ENCODE measurements at regions not wholly inside any gene's neighbourhood (a gene's known extent, or its start where the extent isn't known, plus 50 kb on each side); places are given as distances from the start of the nearest gene placed in this dataset.
A peak's percentile ranks its signal among the peaks of the same experiment; 100 is the strongest.
"Not testable (repeated sequence)": the region's sequence is repeated elsewhere in the genome, so short reads cannot be mapped to it uniquely, and the experiment has no call there.

DNA sequence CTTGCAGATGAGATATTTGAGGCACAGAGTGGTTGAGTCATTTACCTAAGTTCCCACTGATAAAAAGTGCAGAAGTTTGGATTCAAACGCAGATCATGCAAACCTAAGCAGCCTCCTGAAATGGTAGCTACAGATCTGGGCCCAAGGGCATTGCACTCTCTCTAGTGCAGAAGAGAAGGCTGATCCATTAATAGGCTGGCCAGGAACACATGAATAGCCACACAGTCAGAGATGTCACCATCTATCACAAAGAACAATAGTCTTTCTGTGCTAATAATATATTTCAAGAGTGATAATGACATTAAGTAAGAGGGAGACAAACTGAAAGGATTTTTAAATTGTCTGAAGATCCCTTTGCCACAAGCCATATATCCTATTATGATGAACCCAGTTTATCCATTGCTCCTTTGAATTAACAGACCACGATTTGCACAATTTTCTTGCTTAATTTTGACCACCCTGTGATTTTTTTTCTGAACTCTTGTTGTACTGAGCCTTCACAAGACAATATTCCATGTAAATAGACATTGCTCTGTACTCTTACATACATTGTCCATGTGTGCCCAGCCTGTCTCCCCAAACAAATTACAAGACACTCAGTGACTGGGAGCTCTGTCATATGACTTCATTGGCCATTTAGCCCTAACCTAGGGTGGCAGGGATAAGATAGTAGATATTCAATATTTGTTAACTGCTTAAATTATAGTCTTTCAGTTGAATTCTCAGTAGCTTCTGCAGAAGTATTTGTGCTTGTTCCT is 112.4 kb upstream of the RBPJ start:
- DNase-seq, result no peak

DNA sequence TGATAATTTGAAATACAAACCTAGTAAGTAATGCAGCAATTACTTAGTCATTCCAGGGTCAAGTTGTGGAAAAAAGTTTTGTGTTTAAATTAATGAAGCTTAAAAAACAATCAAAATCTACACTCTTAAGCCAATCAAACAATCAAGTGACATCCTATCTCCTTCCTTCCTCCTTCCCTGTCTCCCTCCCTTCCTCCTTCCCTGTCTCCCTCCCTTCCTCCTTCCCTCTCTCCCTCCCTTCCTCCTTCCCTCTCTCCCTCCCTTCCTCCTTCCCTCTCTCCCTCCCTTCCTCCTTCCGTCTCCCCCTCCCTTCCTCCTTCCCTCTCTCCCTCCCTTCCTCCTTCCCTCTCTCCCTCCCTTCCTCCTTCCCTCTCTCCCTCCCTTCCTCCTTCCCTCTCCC is 111.4 kb upstream of the RBPJ start:
- DNase-seq, result not testable (repeated sequence)

DNA sequence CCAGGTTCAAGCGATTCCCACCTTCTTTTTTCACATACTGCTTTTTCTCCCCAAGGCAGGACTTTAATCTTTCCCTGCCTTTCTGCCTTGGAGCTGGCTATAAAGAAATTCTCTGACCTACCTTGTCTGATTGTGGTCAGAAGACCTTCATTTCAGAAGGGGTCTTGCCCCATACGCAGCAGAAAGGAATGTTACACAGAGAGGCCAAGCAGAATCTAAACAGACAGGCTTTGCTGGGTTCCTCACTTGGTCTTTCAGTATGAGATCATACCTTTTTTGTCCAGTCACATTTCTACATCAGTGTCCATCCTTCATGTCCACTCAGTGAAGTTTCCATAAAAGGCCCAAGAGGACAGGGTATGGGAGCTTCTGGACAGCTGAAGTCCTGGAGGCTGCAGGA is 108.3 kb upstream of the RBPJ start:
- no peak for DNase-seq

DNA sequence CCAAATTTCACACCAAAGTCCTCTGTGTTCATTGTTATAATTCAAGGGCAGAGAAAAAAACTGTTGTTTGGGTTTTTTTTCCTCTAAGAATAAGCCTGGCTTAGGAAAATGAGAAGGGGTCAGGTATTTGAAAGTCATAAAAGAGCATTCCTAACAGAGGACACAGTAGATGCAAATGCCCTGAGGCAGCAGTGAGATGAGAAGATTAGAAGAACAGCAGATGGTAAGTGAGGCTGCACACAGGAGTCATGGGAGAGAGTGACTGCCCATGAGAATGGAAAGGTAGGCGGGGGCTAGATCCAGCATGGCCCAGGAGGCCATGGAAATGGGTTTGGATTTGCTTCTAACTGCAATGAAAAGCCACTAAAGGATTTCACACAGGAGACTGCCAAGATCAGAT is 107.5 kb upstream of the RBPJ start:
- no peak for DNase-seq

DNA sequence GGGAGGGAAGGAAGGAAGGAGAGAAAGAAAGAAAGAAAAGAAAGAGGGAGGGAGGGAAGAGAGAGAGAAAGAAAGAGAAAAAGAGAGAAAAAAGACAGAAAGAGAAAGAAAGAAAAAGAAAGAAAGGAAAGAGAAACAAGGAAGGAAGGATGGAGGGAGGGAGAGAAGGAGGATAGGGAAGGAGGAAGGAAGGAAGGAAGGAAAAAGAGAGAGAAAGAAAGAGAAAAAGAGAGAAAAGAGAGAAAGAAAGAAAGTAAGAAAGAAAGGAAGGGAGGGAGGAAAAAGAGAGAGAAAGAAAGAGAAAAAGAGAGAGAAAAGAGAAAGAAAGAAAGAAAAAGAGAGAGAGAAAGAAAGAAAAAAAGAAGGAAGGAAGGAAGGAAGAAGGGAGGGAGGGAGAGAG is 105.8 kb upstream of the RBPJ start:
- DNase-seq, result no peak

DNA sequence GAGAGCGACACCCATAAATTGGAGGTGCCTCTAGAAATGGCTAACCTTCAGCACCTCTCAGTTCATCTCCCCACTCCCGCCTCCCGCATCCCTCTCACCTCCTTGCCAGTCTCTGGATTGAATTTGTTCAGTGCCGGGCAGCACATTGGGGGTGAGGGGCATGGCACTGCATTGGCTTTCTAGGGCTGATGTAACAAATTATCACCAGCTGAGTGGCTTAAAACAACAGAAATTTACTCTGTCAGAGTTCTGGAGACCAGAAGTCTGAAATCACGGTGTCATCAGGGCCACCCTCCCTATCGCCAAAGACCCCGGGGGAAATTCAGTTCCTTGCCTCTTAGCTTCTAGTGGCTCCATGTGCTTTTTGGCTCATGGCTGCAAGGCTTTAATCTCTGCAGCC is 105.1 kb upstream of the RBPJ start:
- DNase-seq, result no peak

DNA sequence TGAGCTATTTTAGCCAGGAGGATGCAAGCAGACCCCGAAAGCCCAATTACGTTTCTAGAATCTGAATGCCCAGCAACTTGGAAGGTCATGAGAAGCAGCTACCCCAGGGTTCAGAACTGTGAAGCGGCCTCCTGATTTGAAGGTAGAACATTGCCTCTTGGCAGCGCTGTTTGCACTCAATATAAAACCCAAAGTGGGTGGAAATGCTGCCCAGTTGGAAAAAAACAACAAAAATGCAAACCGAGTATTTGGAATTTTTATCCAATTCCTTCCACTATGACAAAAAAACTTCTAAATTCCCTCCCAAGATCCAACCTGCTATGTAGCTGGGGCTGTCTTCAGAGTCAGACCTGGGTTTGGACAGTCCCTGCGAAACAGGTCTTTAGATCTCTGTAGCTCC is 103.3 kb upstream of the RBPJ start:
- DNase-seq, result peak in 1 of 3 donors; percentile 43

DNA sequence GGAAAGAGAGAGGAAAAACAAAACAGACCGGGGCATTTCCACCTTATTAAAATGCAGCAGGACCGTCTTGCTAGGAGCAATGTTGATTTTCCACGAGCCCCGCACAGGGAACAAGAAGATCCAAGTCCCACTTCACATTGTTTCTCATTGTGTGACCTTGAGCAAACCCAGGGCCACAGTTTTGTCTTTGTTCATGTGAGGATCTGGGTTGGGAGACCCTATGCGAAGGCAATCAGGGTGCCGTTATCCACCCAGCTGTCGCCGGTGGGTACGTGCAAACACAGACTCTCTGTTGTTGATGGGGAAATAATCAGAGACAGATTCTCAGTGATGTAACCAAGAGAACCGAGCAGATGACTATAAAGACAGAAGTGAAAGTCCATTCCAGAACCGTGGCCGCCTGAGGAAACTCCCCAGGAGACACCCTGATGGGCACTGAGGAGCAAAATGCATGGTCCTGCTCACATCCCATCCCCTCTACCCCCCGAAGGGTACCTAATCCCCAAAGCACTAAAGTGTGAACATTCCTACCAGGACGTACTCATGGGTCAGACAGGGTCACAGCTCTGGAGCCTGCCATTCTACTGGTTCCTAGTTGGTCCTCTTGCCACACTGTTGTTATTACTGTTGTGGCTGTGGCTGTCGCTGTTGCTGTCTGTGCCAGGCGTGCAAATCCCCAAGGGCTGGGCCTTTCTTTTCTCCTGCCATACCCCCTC is 102.7 kb upstream of the RBPJ start:
- DNase-seq, result peak in 2 of 3 donors; percentile 75 to 87

DNA sequence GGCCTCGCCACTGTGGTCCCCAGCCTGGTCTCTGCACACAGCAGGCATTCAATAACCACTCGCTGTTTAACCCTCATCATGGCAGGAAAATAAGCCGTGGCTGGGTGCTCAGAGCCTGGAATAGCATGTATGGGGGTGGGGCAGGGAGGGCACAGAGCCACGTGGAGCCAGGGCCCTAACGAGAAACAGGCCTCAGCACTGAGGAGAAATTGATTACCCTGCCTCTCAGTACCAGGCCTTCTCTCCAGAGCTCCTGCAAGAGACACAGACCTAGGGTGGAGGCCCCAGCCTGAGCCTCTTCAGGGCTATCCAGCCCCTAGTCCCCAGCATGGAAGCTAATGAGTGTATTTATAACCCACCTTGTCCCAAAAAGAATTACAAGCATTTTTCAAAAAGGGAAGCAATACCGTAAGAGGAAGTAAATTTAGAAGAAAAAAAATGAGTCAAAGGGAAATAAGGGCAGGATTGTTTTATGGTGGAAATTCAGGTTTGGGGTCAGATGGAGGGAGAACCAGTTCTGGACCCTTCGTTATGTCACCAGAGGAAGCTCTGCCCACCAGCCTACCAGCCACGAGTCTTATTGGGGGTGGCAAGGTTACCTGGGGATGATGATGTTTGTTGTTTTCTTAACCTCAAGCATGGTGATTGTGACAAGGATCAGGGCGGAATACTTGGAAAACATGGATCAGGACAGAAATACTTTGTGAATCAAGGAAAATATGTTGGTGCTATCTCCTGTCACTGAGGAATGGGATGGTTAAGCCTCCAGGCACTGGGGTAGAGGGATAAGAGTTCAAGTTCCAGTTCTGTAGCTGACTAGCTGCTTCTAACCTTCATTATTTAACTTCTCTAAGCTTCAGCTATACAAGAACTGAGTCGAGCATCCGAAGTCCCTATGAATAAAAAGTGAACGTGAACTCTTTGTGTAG is 101.9 kb upstream of the RBPJ start:
- no peak for DNase-seq

DNA sequence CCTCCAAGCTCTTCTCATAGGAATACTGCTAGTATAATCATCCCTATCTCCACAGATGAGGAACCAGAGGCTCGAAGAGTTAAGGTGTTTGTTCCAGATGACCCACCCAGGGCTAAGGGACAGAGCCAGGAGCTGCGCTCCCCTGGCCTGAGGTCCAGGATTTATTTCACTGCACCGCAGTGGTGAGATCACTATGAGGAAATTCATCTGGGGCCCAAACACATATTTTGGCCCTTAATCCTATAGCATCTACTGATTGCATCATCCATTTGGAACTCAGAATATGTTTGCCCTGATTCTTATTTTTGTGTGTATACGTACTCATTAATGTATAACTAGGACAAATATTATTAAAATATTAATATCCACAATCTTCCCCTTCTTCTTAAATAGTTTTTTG is 100.1 kb upstream of the RBPJ start:
- peak in 2 of 3 donors; percentile 77 to 86 for DNase-seq

DNA sequence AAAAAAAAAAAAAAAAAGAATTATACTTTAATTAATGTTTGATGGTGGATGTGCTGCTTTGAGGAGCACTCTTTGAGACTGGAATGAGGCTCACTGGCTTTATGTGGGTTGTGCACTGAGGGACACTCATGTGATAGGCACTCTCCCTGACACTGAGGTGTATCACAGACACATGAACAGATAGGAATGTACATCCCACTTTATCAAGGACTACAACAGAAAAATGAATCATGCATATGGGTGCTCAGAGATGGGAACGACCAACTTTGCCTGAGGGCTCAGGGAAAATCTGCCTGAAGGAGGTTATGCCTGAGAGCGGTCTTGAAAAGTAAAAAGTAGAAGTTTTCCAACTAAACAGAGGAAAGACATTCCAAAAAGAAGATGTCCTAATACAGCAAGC is 97.7 kb upstream of the RBPJ start:
- no peak for DNase-seq

DNA sequence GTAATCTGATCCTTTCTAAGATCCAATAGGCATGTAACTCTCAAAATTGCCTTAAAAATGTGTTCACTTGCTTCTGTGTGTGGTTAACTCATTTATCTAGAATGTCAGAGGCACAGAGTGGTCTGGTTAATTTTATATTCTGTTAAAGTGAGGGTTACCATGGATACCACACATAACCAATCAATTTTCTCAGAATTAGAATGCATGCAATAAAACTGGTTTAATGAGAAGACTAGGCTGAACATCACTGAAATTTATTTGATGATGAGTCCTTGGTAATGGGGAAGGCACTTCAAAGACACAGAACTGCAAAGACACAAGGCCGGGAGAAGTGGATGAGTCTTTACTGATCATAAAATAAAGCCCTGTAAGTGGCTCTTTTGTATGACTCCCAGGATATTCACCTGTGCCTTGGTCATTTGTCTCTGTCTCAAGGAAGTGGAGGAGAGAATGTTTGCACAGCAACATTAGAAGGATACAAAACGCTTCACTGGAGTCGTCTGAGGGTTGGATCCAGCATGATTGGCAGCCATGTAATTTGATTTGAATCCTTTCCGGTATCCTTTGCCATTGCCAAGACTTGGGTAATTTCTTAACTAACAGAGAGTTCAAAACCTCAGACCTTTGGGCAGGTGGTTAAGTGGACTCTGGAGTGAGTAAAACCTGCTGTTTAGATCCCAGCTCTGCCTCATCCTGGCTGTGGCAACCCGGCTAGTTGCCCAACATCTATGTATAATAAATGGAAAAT is 94.0 kb upstream of the RBPJ start:
- no peak for DNase-seq

DNA sequence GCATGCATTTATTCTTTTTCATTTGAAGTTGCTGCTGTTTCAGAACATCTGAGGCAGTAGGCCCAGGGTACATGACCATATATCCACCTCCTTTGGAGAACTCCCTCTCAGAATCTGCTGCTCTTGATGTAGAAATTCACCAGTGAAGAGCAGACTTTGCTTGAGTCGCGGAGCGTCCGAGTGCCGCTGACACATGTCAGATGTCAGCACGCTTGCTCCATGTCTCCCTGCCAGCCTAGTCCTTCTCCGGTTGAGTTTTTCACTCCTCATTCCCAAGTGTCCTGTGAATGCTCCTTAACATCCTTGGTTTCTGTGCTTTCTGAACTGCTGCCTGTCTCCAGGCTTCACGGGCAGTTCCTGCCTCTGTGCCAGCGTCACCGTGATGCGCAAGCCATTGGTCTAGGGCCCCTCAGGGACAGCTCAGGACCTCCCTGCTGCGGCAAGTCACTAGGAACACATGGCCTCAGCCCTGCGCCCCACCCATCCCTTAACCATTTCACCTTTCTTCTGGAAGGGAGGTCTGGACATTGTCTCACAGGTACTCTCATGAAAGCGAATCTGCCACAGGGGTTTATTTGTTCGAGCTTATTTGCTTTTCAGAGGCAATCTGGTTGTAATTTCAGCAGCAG is 93.1 kb upstream of the RBPJ start:
- DNase-seq, result no peak

DNA sequence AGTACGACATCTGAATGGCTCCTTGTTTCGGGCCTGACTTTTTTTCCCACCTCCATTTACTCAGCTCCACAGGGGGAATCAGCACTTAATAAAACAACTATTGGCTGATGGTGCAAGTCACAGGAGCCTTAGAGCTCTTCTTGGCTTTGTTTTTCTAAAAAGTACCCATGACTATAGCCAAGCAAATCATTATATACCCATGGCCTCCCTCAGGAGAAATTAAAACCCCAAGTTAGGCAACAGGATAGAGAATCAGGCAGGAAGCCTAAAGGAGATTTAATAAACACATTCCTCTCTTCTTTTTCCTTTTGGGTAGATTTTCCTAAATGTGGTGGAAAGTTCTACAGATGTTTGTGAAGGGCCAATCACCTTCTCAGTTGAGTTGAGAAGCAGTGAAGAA is 91.9 kb upstream of the RBPJ start:
- no peak for DNase-seq

DNA sequence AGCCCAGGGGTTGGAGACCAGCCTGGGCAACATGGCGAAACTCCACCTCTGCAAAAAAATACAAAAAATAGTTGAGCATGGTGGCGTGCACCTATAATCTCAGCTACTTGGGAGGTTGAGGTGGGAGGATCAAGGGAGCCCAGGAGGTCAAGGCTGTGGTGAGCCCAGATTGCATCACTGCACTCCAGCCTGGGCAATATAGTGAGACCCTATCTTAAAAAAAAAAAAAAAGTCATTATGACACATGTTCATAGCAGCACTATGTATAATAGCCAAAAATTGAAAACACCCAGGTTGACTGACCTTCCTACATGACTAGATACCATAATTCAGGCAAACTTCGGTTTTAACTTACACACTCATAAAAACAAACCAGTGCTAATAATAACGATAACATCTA is 90.8 kb upstream of the RBPJ start:
- DNase-seq, result no peak

DNA sequence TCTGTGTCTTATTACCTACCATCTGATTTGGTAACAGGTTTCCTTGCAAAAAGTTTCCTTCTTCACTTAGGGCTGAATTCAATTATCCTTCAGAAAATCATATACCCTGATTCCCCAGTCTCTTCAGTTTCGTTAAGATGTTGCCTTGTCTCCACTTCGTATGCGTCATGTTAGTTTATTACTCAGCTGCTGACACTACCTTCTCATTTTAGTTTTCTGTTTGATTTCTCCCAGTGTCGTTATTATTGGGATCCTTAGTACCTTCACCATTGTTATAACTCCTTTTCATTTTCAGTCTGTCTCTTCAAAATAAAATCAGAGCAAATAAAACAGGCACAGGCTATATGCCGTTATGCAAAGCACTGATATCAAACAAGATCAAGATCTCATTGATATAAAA is 87.5 kb upstream of the RBPJ start:
- no peak for DNase-seq

DNA sequence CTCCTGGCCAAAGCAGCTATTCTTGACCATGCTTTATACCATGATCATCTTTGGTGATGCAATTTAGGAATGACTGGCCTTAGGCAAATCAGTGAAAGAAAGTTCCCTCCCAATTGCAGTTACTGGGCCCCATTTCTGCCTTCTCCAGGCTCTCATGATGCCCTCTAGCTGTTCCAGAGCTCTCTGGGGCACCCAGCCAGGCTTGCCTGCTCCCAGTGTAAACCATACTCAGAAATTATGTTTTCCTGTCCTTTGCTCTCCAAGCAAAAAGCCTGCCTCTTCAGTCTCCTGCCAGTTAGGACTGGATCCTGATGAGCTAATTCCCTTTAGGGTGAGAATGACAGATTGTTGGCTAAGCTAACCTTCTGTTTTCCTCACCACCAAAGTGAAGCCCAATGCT is 85.3 kb upstream of the RBPJ start:
- DNase-seq, result peak in 2 of 3 donors; percentile 55 to 65

DNA sequence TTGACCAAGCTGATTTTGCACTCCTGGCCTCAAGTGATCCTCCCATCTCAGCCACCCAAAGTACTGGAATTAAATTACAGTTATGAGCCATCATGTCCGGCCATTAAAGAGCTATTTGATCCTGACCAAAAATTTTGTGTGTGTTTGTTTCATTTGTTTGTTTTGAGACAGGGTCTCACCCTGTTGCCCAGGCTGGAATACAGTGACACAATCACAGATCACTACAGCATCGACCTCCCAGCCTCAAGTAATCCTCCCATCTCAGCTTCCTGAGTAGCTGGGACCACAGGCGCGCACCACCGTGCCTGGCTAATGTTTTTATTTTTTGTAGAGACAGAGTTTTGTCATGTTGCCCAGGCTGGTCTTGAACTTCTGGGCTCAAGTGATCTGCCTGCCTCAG is 82.9 kb upstream of the RBPJ start:
- no peak for DNase-seq

DNA sequence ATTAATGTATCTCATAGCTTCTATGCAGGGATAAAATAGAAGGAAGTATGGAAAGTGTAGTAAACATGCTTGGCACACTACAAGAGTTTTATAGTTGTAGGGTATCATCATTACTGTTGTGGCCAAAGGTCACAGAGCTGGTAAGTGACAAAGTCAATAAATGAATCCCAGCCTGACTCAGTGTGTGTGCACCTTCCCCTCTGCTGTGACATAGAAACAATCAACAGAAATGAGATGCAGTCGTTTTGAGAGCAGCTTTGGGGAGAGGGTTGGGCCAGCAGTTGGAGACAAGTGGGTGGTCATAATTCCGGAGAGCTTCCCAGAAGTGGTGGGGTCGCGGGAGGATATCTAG is 82.4 kb upstream of the RBPJ start:
- DNase-seq, result no peak

DNA sequence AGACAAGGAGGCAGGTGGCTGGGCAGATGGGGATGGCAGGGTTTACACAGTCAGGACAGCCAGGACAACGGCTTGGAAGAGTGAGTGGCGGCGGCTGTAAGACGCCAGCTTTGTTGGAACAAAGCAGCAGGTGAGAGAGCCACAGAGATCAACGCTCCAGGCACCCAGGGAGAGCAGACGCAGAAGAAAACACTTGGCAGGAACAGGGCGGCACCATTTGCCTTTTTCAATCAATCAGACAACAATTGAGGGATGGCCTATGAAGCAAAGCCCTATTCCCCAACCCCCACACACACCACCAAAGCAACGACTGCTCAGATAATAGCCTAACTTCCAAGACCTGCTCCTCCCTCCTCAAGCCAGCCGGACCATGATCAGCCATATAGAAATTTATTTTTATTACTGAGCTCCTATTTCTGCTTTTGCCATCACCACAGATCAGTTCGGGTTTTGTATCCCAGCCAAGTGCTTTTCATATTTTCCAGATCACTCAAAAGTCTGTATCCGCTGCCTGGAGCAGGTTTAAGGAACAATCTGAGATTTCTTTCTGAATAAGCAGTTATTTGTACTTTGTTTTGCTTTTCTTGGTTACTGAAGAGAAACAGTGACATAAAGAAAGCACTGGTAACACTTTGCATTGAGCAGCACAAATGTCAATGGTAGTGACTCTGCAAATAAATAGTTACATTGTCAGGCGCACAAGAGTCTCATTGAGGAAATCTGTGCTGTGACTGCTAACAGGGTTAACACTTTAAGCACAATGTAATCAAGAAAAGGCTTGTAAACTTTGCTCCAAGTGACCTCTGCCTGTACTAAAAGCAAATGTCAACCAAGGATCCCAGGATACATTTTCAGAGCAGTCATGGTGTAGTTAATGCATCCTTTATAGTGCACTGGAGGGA is 81.8 kb upstream of the RBPJ start:
- peak; percentile 74 to 90 (median 85) for DNase-seq

Measured in muscle of back (tissue), 3 donors.